ENCODE measurements at regions not wholly inside any gene's neighbourhood (a gene's known extent, or its start where the extent isn't known, plus 50 kb on each side); places are given as distances from the start of the nearest gene placed in this dataset.

GRCh38 chr10:79007421-79008319 is 61.1 kb upstream of the ZMIZ1 start:
- Histone ChIP-seq H3K27me3 (replicated peaks in 1 of 2; ENCODE audit: control insufficient read depth in 2 of 2, extremely low read depth in 1 of 2, insufficient read depth in 2 of 2, low read length in 1 of 2) (peaks cover 0 to 15% of the 10 kb centered on the region in 2 experiments), H3K36me3 (ENCODE audit: control insufficient read depth in 2 of 2, extremely low read depth in 1 of 2, insufficient read depth in 1 of 2, low read length in 1 of 2) (peaks cover 0 to 2% of the 10 kb centered on the region in 2 donors), H3K4me3 (ENCODE audit: control insufficient read depth in 1 of 2, extremely low read depth in 1 of 2, low read length in 1 of 2) (no peak overlapping the region), H3K27ac (ENCODE audit: low read length) (no peak overlapping the region), H3K9me3 (no peaks in the 10 kb centered on the region), H3K4me1 (ENCODE audit: control insufficient read depth in 1 of 2, extremely low read depth in 1 of 2, insufficient read depth in 2 of 2, low read length in 2 of 2) (peaks cover 0 to 4% of the 10 kb centered on the region in 2 experiments)
- Mint-ChIP-seq H3K27ac (no peak overlapping the region), H3K36me3 (no peaks in the 10 kb centered on the region), H3K27me3 (no peaks in the 10 kb centered on the region), H3K4me3 (no peak overlapping the region), H3K9me3 (no peaks in the 10 kb centered on the region), H3K4me1 (peaks cover 4 to 18% (median 4%) of the 10 kb centered on the region in 3 donors)
- ChIA-PET POLR2A (no interaction called here), CTCF (interaction anchor here in 1 of 2 donors (1.1 kb wide), 1 partner anchor 9 kb away, joined by 6 read pairs; no protein-coding TSS in a partner anchor)
- 87% methylated on average over 3 of the region's 5 CpGs for WGBS (ENCODE audit: insufficient coverage)
- peak in 1 of 35 experiments; percentile 15 for DNase-seq
- ATAC-seq (replicated peaks in 1 of 4), result peak in 2 of 4 experiments; percentile 29 to 79

GRCh38 chr10:79009145-79009544 is 59.6 kb upstream of the ZMIZ1 start:
- Histone ChIP-seq H3K4me3 (ENCODE audit: control insufficient read depth in 1 of 2, extremely low read depth in 1 of 2, low read length in 1 of 2) (no peak overlapping the region), H3K4me1 (ENCODE audit: control insufficient read depth in 1 of 2, extremely low read depth in 1 of 2, insufficient read depth in 2 of 2, low read length in 2 of 2) (peaks cover 0 to 4% of the 10 kb centered on the region in 2 experiments), H3K27ac (ENCODE audit: low read length) (no peak overlapping the region), H3K36me3 (ENCODE audit: control insufficient read depth in 2 of 2, extremely low read depth in 1 of 2, insufficient read depth in 1 of 2, low read length in 1 of 2) (peaks cover 0 to 2% of the 10 kb centered on the region in 2 donors), H3K27me3 (replicated peaks in 1 of 2; ENCODE audit: control insufficient read depth in 2 of 2, extremely low read depth in 1 of 2, insufficient read depth in 2 of 2, low read length in 1 of 2) (peaks cover 0 to 15% of the 10 kb centered on the region in 2 experiments), H3K9me3 (no peaks in the 10 kb centered on the region)
- no peak for DNase-seq
- peaks cover 4 to 18% (median 4%) of the 10 kb centered on the region in 3 donors for H3K4me1 Mint-ChIP-seq
- ATAC-seq (replicated peaks in 1 of 4), result no peak
- H3K36me3 Mint-ChIP-seq, result no peaks in the 10 kb centered on the region
- H3K27me3 Mint-ChIP-seq, result no peaks in the 10 kb centered on the region
- POLR2A ChIA-PET, result no interaction called here
- no peak overlapping the region for H3K4me3 Mint-ChIP-seq
- no peaks in the 10 kb centered on the region for H3K9me3 Mint-ChIP-seq
- 80% methylated on average over 1 of the region's 5 CpGs for WGBS (ENCODE audit: insufficient coverage)
- H3K27ac Mint-ChIP-seq, result no peak overlapping the region
- CTCF ChIA-PET, result interaction anchor here in 1 of 2 donors (0.5 kb wide), 1 partner anchor 28 kb away, joined by 3 read pairs; no protein-coding TSS in a partner anchor

GRCh38 chr10:79012567-79012966 is 56.2 kb upstream of the ZMIZ1 start:
- no peak for ATAC-seq (replicated peaks in 1 of 4)
- no peak overlapping the region for H3K4me3 Mint-ChIP-seq
- H3K4me1 Mint-ChIP-seq, result peaks cover under 1 to 6% (median 2%) of the 10 kb centered on the region in 3 donors
- no peaks in the 10 kb centered on the region for H3K27me3 Mint-ChIP-seq
- CTCF ChIA-PET, result interaction anchor here in 1 of 2 donors (0.6 kb wide), 1 partner anchor 190 kb away, joined by 4 read pairs; no protein-coding TSS in a partner anchor
- DNase-seq, result no peak
- no peak overlapping the region for H3K27ac Mint-ChIP-seq
- POLR2A ChIA-PET, result no interaction called here
- Histone ChIP-seq H3K4me1 (ENCODE audit: control insufficient read depth in 1 of 2, extremely low read depth in 1 of 2, insufficient read depth in 2 of 2, low read length in 2 of 2) (peaks cover 0 to 1% of the 10 kb centered on the region in 2 experiments), H3K36me3 (ENCODE audit: control insufficient read depth in 2 of 2, extremely low read depth in 1 of 2, insufficient read depth in 1 of 2, low read length in 1 of 2) (peaks cover 0 to 2% of the 10 kb centered on the region in 2 donors), H3K27me3 (replicated peaks in 1 of 2; ENCODE audit: control insufficient read depth in 2 of 2, extremely low read depth in 1 of 2, insufficient read depth in 2 of 2, low read length in 1 of 2) (peaks cover 0 to 2% of the 10 kb centered on the region in 2 experiments), H3K4me3 (ENCODE audit: control insufficient read depth in 1 of 2, extremely low read depth in 1 of 2, low read length in 1 of 2) (no peak overlapping the region), H3K27ac (ENCODE audit: low read length) (no peak overlapping the region), H3K9me3 (no peaks in the 10 kb centered on the region)
- H3K36me3 Mint-ChIP-seq, result peaks cover 1% of the 10 kb centered on the region
- peaks cover 0 to under 1% (median under 1%) of the 10 kb centered on the region in 3 donors for H3K9me3 Mint-ChIP-seq
- WGBS (ENCODE audit: insufficient coverage), result 97% methylated on average over 3 of the region's 4 CpGs

- DNase-seq, result no peak
- no peak overlapping the region for H3K27ac Mint-ChIP-seq
- Histone ChIP-seq H3K27ac (ENCODE audit: low read length) (no peak overlapping the region), H3K27me3 (replicated peaks in 1 of 2; ENCODE audit: control insufficient read depth in 2 of 2, extremely low read depth in 1 of 2, insufficient read depth in 2 of 2, low read length in 1 of 2) (no peaks in the 10 kb centered on the region), H3K9me3 (no peaks in the 10 kb centered on the region), H3K4me3 (ENCODE audit: control insufficient read depth in 1 of 2, extremely low read depth in 1 of 2, low read length in 1 of 2) (no peak overlapping the region), H3K4me1 (ENCODE audit: control insufficient read depth in 1 of 2, extremely low read depth in 1 of 2, insufficient read depth in 2 of 2, low read length in 2 of 2) (no peaks in the 10 kb centered on the region), H3K36me3 (ENCODE audit: control insufficient read depth in 2 of 2, extremely low read depth in 1 of 2, insufficient read depth in 1 of 2, low read length in 1 of 2) (peaks cover 0 to 2% of the 10 kb centered on the region in 2 donors)
- H3K9me3 Mint-ChIP-seq, result peaks cover 3 to 4% (median 3%) of the 10 kb centered on the region in 3 donors
- peaks cover 8% of the 10 kb centered on the region for H3K36me3 Mint-ChIP-seq
- ATAC-seq (replicated peaks in 1 of 4), result no peak
- H3K4me1 Mint-ChIP-seq, result no peaks in the 10 kb centered on the region
- CTCF ChIA-PET, result no interaction called here
- 89% methylated on average over 3 of the region's 12 CpGs for WGBS (ENCODE audit: insufficient coverage)
- POLR2A ChIA-PET, result no interaction called here
- H3K4me3 Mint-ChIP-seq, result no peak overlapping the region
- H3K27me3 Mint-ChIP-seq, result no peaks in the 10 kb centered on the region
These were observed 55.3 kb upstream of the ZMIZ1 start for GRCh38 chr10:79013406-79013987.

GRCh38 chr10:79014796-79015195 is 54.0 kb upstream of the ZMIZ1 start:
- H3K27ac ChIP-seq (ENCODE audit: low read length), result no peak overlapping the region
- no peaks in the 10 kb centered on the region for H3K4me1 ChIP-seq (ENCODE audit: control insufficient read depth in 1 of 2, extremely low read depth in 1 of 2, insufficient read depth in 2 of 2, low read length in 2 of 2)
- no peaks in the 10 kb centered on the region for H3K27me3 Mint-ChIP-seq
- DNase-seq (no peak), ATAC-seq (replicated peaks in 1 of 4) (no peak)
- peaks cover 3 to 4% (median 3%) of the 10 kb centered on the region in 3 donors for H3K9me3 Mint-ChIP-seq
- H3K27ac Mint-ChIP-seq, result peak overlapping the region in 1 of 2 donors; percentile 16
- no peak overlapping the region for H3K4me3 ChIP-seq (ENCODE audit: control insufficient read depth in 1 of 2, extremely low read depth in 1 of 2, low read length in 1 of 2)
- H3K4me3 Mint-ChIP-seq, result no peak overlapping the region
- H3K9me3 ChIP-seq, result no peaks in the 10 kb centered on the region
- H3K4me1 Mint-ChIP-seq, result no peaks in the 10 kb centered on the region
- peaks cover 8% of the 10 kb centered on the region for H3K36me3 Mint-ChIP-seq
- WGBS (ENCODE audit: insufficient coverage), result 100% methylated on average over 1 of the region's 1 CpG
- no peaks in the 10 kb centered on the region for H3K27me3 ChIP-seq (replicated peaks in 1 of 2; ENCODE audit: control insufficient read depth in 2 of 2, extremely low read depth in 1 of 2, insufficient read depth in 2 of 2, low read length in 1 of 2)
- peaks cover 0 to 2% of the 10 kb centered on the region in 2 donors for H3K36me3 ChIP-seq (ENCODE audit: control insufficient read depth in 2 of 2, extremely low read depth in 1 of 2, insufficient read depth in 1 of 2, low read length in 1 of 2)
- ChIA-PET CTCF (interaction anchor here in 1 of 2 donors (1.0 kb wide), 1 partner anchor 10 kb away, joined by 3 read pairs; no protein-coding TSS in a partner anchor), POLR2A (no interaction called here)

- Histone ChIP-seq H3K36me3 (ENCODE audit: control insufficient read depth in 2 of 2, extremely low read depth in 1 of 2, insufficient read depth in 1 of 2, low read length in 1 of 2) (no peaks in the 10 kb centered on the region), H3K27ac (ENCODE audit: low read length) (no peak overlapping the region), H3K9me3 (no peaks in the 10 kb centered on the region), H3K27me3 (replicated peaks in 1 of 2; ENCODE audit: control insufficient read depth in 2 of 2, extremely low read depth in 1 of 2, insufficient read depth in 2 of 2, low read length in 1 of 2) (no peaks in the 10 kb centered on the region), H3K4me3 (ENCODE audit: control insufficient read depth in 1 of 2, extremely low read depth in 1 of 2, low read length in 1 of 2) (no peak overlapping the region), H3K4me1 (ENCODE audit: control insufficient read depth in 1 of 2, extremely low read depth in 1 of 2, insufficient read depth in 2 of 2, low read length in 2 of 2) (peaks cover 0 to under 1% of the 10 kb centered on the region in 2 experiments)
- H3K9me3 Mint-ChIP-seq, result peaks cover 3 to 4% (median 3%) of the 10 kb centered on the region in 3 donors
- ATAC-seq (replicated peaks in 1 of 4) (no peak), DNase-seq (no peak)
- 85% methylated on average over 4 of the region's 4 CpGs for WGBS (ENCODE audit: insufficient coverage)
- ChIA-PET POLR2A (no interaction called here), CTCF (interaction anchor here (0.7 kb wide), 2 partner anchors 1152 to 1739 kb away, joined by 3 to 6 read pairs; no protein-coding TSS in a partner anchor)
- H3K4me1 Mint-ChIP-seq, result peaks cover 0 to 5% (median 3%) of the 10 kb centered on the region in 3 donors
- H3K27ac Mint-ChIP-seq, result no peak overlapping the region
- peaks cover 8% of the 10 kb centered on the region for H3K36me3 Mint-ChIP-seq
- no peak overlapping the region for H3K4me3 Mint-ChIP-seq
- H3K27me3 Mint-ChIP-seq, result no peaks in the 10 kb centered on the region
These were observed 50.8 kb upstream of the ZMIZ1 start for GRCh38 chr10:79017882-79018520.

Measured in T-cell (primary cell).